HCT116 (cell line): ENCODE measurements at regions not wholly inside any gene's neighbourhood (a gene's known extent, or its start where the extent isn't known, plus 50 kb on each side); places are given as distances from the start of the nearest gene placed in this dataset.
"Not testable (repeated sequence)": the region's sequence is repeated elsewhere in the genome, so short reads cannot be mapped to it uniquely, and the experiment has no call there.

Experiments
- ATAC-seq: fragments of 200-7000 bp; cut with Tn5 transposase; 2 replicates; pipeline ENCODE4 v1.9.1; 2020; ENCODE audit warnings: mild to moderate bottlenecking, moderate library complexity
- BruUV-seq: library from RNA; stranded (reverse); fragments of 400-500 nt; replicated peaks from 2 replicates; lab custom pipeline; 2021; lab: Mats Ljungman, UMichigan
- CTCF ChIA-PET: fragments of 300-600 bp; sonication (Branson Sonifier 250); formaldehyde crosslinking; loops from one replicate; lab custom pipeline; 2021; ENCODE audit warnings: antibody characterized with exemption; lab: Charles Lee
- POLR2A ChIA-PET: fragments of 300-600, 350-600 bp; sonication (Branson Sonifier 250); formaldehyde crosslinking; loops from one replicate; lab custom pipeline; 2021; ENCODE audit warnings: antibody characterized with exemption; lab: Charles Lee
- RAD21 ChIA-PET, 2 experiments: fragments of 300-600 bp; sonication (Branson Sonifier 250); formaldehyde crosslinking; loops; one replicate each; lab custom pipeline; 2023; ENCODE audit warnings: low total read pairs in 2 of 2; ENCODE audit not compliant: uncharacterized antibody in 2 of 2, unreplicated experiment in 2 of 2, low non-redundant PET in 1 of 2; lab: Charles Lee
- DNase-seq: peaks from one replicate; pipeline ENCODE4 v3.0.0-alpha.2; 2010; ENCODE audit warnings: low read depth, low spot score
- H2AFZ ChIP-seq: fragments of 200-600 bp; shearing (Covaris generic), sonication (generic); 2 replicates; pipeline ENCODE4 v1.6.1; 2017; ENCODE audit warnings: low read depth, mixed run types, mixed read lengths, antibody characterized with exemption, low read length; ENCODE audit not compliant: poor library complexity, severe bottlenecking
- H3K27ac ChIP-seq: 2 replicates; pipeline ENCODE4 v1.5.1; 2012; ENCODE audit warnings: low read depth, low read length
- H3K27me3 ChIP-seq: fragments of 200-600 bp; sonication (generic); 2 replicates; pipeline ENCODE4 v1.6.1; 2016; ENCODE audit warnings: mixed run types, low read length, mixed read lengths; ENCODE audit not compliant: insufficient read depth
- H3K36me3 ChIP-seq, 2 experiments: fragments of 200-500 bp in 1 of 2; fragments of 200-600 bp in 1 of 2; sonication (Bioruptor generic) in 1 of 2; sonication (generic) in 1 of 2; 2 replicates each; pipeline versions ENCODE4 v1.5.1 to v1.6.1; 2014 to 2016; ENCODE audit warnings: low read length in 2 of 2, inconsistent platforms in 1 of 2, mixed read lengths in 1 of 2, mixed run types in 1 of 2; ENCODE audit not compliant: insufficient read depth in 2 of 2, control insufficient read depth in 1 of 2
- H3K4me1 ChIP-seq, 2 experiments: fragments of 200-600 bp in 1 of 2; sonication (generic) in 1 of 2; 2 replicates each; pipeline versions ENCODE4 v1.5.1 to v1.6.1; 2012 to 2017; ENCODE audit warnings: low read length in 2 of 2, inconsistent platforms in 1 of 2, mild to moderate bottlenecking in 1 of 2, mixed read lengths in 1 of 2, mixed run types in 1 of 2, moderate library complexity in 1 of 2; ENCODE audit not compliant: insufficient read depth in 2 of 2, control insufficient read depth in 1 of 2
- H3K4me2 ChIP-seq: fragments of 200-600 bp; sonication (generic); 2 replicates; pipeline ENCODE4 v1.6.1; 2017; ENCODE audit warnings: mixed run types, low read length, mixed read lengths
- H3K4me3 ChIP-seq, 2 experiments: fragments of 200-600 bp in 1 of 2; sonication (generic) in 1 of 2; replicated peaks in 1 of 2; 2 replicates each; pipeline ENCODE4 v1.5.1; 2011 to 2016; ENCODE audit warnings: low read length in 2 of 2, control low read depth in 1 of 2, low read depth in 1 of 2, mild to moderate bottlenecking in 1 of 2, mixed read lengths in 1 of 2, mixed run types in 1 of 2
- H3K79me2 ChIP-seq: fragments of 200-600 bp; sonication (generic); 2 replicates; pipeline ENCODE4 v1.6.1; 2017; ENCODE audit warnings: mild to moderate bottlenecking, mixed run types, low read length, moderate library complexity, mixed read lengths; ENCODE audit not compliant: insufficient read depth
- H3K9ac ChIP-seq: fragments of 200-600 bp; sonication (generic); 2 replicates; pipeline ENCODE4 v1.6.1; 2016; ENCODE audit warnings: low read length, mixed read lengths
- H3K9me2 ChIP-seq: fragments of 200-600 bp; sonication (generic), shearing (Covaris generic); 2 replicates; pipeline ENCODE4 v1.6.1; 2017; ENCODE audit warnings: mixed run types, mild to moderate bottlenecking, moderate library complexity; ENCODE audit not compliant: insufficient read depth
- H3K9me3 ChIP-seq, 2 experiments: fragments of 200-500 bp in 1 of 2; fragments of 200-600 bp in 1 of 2; sonication (Bioruptor generic) in 1 of 2; sonication (generic) in 1 of 2; 2 replicates each; pipeline ENCODE4 v1.6.1; 2014 to 2017; ENCODE audit warnings: low read length in 2 of 2, mixed read lengths in 2 of 2, inconsistent platforms in 1 of 2, low read depth in 1 of 2, mild to moderate bottlenecking in 1 of 2, mixed run types in 1 of 2, moderate library complexity in 1 of 2; ENCODE audit not compliant: control insufficient read depth in 1 of 2, insufficient read depth in 1 of 2
- H4K20me1 ChIP-seq: fragments of 200-600 bp; sonication (generic), shearing (Covaris generic); 2 replicates; pipeline ENCODE4 v1.6.1; 2017; ENCODE audit warnings: mixed run types, mild to moderate bottlenecking, moderate library complexity; ENCODE audit not compliant: insufficient read depth
- EZH2 ChIP-seq: fragments of 200-600 bp; sonication (generic); IDR thresholded peaks from 2 replicates; pipeline ENCODE4 v1.6.1; 2017; ENCODE audit warnings: antibody characterized with exemption, mixed run types
- EZH2phosphoT487 ChIP-seq: fragments of 200-600 bp; IDR thresholded peaks from 2 replicates; pipeline ENCODE4 v1.6.1; 2018; ENCODE audit warnings: antibody characterized with exemption, borderline replicate concordance
- REST ChIP-seq: IDR thresholded peaks from 2 replicates; pipeline ENCODE4 v1.6.1; 2012; ENCODE audit warnings: low read depth
- ZNF274 ChIP-seq: fragments of 200-500 bp; sonication (Bioruptor generic); IDR thresholded peaks from 2 replicates; pipeline ENCODE4 v1.6.1; 2014; ENCODE audit warnings: mild to moderate bottlenecking, low read depth, low read length, inconsistent platforms
- intact Hi-C: fragments of 100-400 bp; cut with micrococcal nuclease; formaldehyde crosslinking; loops from 2 replicates; pipeline ENCODE4 v1.10.0; 2022

- TF ChIP-seq REST (no peak), ZNF274 (no peak), EZH2phosphoT487 (no peak), EZH2 (no peak)
Measured at GRCh38 chr4:57303012-57303751, 193.0 kb upstream of the IGFBP7 start (continued).

GRCh38 chr4:57300300-57300699 is 190.1 kb upstream of the IGFBP7 start:
- BruUV-seq, result not testable (repeated sequence)

More at GRCh38 chr4:57300300-57300699, 190.1 kb upstream of the IGFBP7 start:
- ATAC-seq, H3K79me2 ChIP-seq, intact Hi-C loops, H4K20me1 ChIP-seq, H3K27me3 ChIP-seq, POLR2A ChIA-PET, H3K4me2 ChIP-seq, H3K4me1 ChIP-seq, H3K27ac ChIP-seq, H3K9me3 ChIP-seq, RAD21 ChIA-PET, H3K4me3 ChIP-seq, H3K9ac ChIP-seq, CTCF ChIA-PET, H3K36me3 ChIP-seq, H3K9me2 ChIP-seq, DNase-seq, H2AFZ ChIP-seq: not testable (repeated sequence)
